MCF 10A (cell line): ENCODE measurements at regions not wholly inside any gene's neighbourhood (a gene's known extent, or its start where the extent isn't known, plus 50 kb on each side); places are given as distances from the start of the nearest gene placed in this dataset.
"Not testable (repeated sequence)": the region's sequence is repeated elsewhere in the genome, so short reads cannot be mapped to it uniquely, and the experiment has no call there.

Experiments used
- BruUV-seq: library from RNA; stranded (reverse); fragments of 400-500 nt; replicated peaks from 2 replicates; lab custom pipeline; 2021; lab: Mats Ljungman, UMichigan
- CTCF ChIA-PET: fragments of 300-600 bp; sonication (Branson Sonifier 250); formaldehyde crosslinking; extraction: SDS; loops from one replicate; lab custom pipeline; 2021; ENCODE audit warnings: antibody characterized with exemption, inconsistent platforms; lab: Yijun Ruan, JAX
- POLR2A ChIA-PET: fragments of 300-600, 350-650 bp; sonication (Branson Sonifier 250); formaldehyde crosslinking; extraction: SDS; loops from one replicate; lab custom pipeline; 2020; ENCODE audit warnings: antibody characterized with exemption, inconsistent platforms; lab: Yijun Ruan, JAX
- DNase-seq: peaks from one replicate; pipeline ENCODE4 v3.0.0-alpha.2; 2018; ENCODE audit not compliant: unreplicated experiment
- H3K27ac Mint-ChIP-seq: one replicate; pipeline ENCODE4 v1.8.0; 2022; ENCODE audit warnings: mild to moderate bottlenecking, low read depth, mixed read lengths; ENCODE audit not compliant: unreplicated experiment
- H3K27me3 Mint-ChIP-seq: one replicate; pipeline ENCODE4 v1.8.0; 2022; ENCODE audit warnings: mixed read lengths; ENCODE audit not compliant: insufficient read depth, unreplicated experiment
- H3K36me3 Mint-ChIP-seq: one replicate; pipeline ENCODE4 v1.8.0; 2022; ENCODE audit warnings: mild to moderate bottlenecking, moderate library complexity, mixed read lengths; ENCODE audit not compliant: insufficient read depth, unreplicated experiment
- H3K4me1 Mint-ChIP-seq: one replicate; pipeline ENCODE4 v1.8.0; 2022; ENCODE audit warnings: mixed read lengths; ENCODE audit not compliant: insufficient read depth, unreplicated experiment
- H3K4me3 Mint-ChIP-seq: one replicate; pipeline ENCODE4 v1.8.0; 2022; ENCODE audit warnings: mild to moderate bottlenecking, moderate library complexity, mixed read lengths; ENCODE audit not compliant: unreplicated experiment
- H3K9me3 Mint-ChIP-seq: one replicate; pipeline ENCODE4 v1.8.0; 2022; ENCODE audit warnings: mixed read lengths; ENCODE audit not compliant: unreplicated experiment
- intact Hi-C: fragments of 100-400 bp; cut with micrococcal nuclease; formaldehyde crosslinking; loops from 2 replicates; pipeline ENCODE4 v1.14.1; 2022

- BruUV-seq, H3K36me3 Mint-ChIP-seq, H3K27ac Mint-ChIP-seq, intact Hi-C loops, DNase-seq, H3K4me3 Mint-ChIP-seq, H3K4me1 Mint-ChIP-seq, POLR2A ChIA-PET, H3K27me3 Mint-ChIP-seq, CTCF ChIA-PET, H3K9me3 Mint-ChIP-seq: not testable (repeated sequence)
These were observed 76.9 kb upstream of the POTEG start for GRCh38 chr14:19511055-19511454.

- CTCF ChIA-PET, H3K27me3 Mint-ChIP-seq, intact Hi-C loops, H3K9me3 Mint-ChIP-seq, H3K4me3 Mint-ChIP-seq, H3K36me3 Mint-ChIP-seq, POLR2A ChIA-PET, H3K4me1 Mint-ChIP-seq, DNase-seq, BruUV-seq, H3K27ac Mint-ChIP-seq: not testable (repeated sequence)
These were observed 55.3 kb upstream of the POTEG start for GRCh38 chr14:19489475-19489874.

GRCh38 chr14:19488457-19488856, 54.3 kb upstream of the POTEG start:
- H3K4me1 Mint-ChIP-seq, H3K27ac Mint-ChIP-seq, H3K27me3 Mint-ChIP-seq, intact Hi-C loops, H3K36me3 Mint-ChIP-seq, DNase-seq, CTCF ChIA-PET, H3K4me3 Mint-ChIP-seq, POLR2A ChIA-PET, BruUV-seq, H3K9me3 Mint-ChIP-seq: not testable (repeated sequence)

GRCh38 chr14:19487690-19488089, 53.5 kb upstream of the POTEG start:
- H3K4me1 Mint-ChIP-seq, H3K27me3 Mint-ChIP-seq, POLR2A ChIA-PET, H3K27ac Mint-ChIP-seq, H3K9me3 Mint-ChIP-seq, intact Hi-C loops, CTCF ChIA-PET, DNase-seq, H3K36me3 Mint-ChIP-seq, H3K4me3 Mint-ChIP-seq, BruUV-seq: not testable (repeated sequence)

GRCh38 chr14:19487265-19487664, 53.1 kb upstream of the POTEG start:
- H3K4me3 Mint-ChIP-seq, H3K4me1 Mint-ChIP-seq, H3K36me3 Mint-ChIP-seq, BruUV-seq, intact Hi-C loops, POLR2A ChIA-PET, CTCF ChIA-PET, H3K9me3 Mint-ChIP-seq, H3K27ac Mint-ChIP-seq, H3K27me3 Mint-ChIP-seq, DNase-seq: not testable (repeated sequence)

- intact Hi-C loops, H3K27me3 Mint-ChIP-seq, H3K36me3 Mint-ChIP-seq, POLR2A ChIA-PET, H3K4me3 Mint-ChIP-seq, BruUV-seq, CTCF ChIA-PET, H3K27ac Mint-ChIP-seq, H3K4me1 Mint-ChIP-seq, H3K9me3 Mint-ChIP-seq: not testable (repeated sequence)
- DNase-seq = peak; percentile 0
These were observed 51.2 kb upstream of the POTEG start for GRCh38 chr14:19485346-19485745.
